ENCODE measurements at regions not wholly inside any gene's neighbourhood (a gene's known extent, or its start where the extent isn't known, plus 50 kb on each side); places are given as distances from the start of the nearest gene placed in this dataset.

DNA sequence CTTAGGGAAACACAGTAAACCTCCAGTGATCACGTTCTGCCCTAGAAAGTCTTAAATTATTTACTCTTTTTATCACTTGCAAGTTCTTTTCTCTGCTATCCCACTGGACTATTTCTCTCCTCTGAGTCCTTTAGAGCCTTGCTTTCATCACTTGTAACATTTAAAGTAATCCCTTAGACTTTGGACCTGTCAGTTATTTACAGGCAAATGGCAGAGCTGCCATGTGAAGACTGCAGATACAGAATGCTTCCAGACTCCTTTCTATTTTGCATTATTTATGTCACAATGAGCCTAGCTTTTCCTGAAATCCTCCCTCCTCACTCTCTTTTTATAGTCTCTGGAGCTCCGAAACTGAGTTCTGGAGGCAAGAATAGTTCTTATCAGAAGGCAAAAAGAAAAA lies 325.6 kb upstream of the TRIB2 start:
- no peak for DNase-seq (ENCODE audit: extremely low read depth, low read depth)
- TF ChIP-seq, protein P1, sequence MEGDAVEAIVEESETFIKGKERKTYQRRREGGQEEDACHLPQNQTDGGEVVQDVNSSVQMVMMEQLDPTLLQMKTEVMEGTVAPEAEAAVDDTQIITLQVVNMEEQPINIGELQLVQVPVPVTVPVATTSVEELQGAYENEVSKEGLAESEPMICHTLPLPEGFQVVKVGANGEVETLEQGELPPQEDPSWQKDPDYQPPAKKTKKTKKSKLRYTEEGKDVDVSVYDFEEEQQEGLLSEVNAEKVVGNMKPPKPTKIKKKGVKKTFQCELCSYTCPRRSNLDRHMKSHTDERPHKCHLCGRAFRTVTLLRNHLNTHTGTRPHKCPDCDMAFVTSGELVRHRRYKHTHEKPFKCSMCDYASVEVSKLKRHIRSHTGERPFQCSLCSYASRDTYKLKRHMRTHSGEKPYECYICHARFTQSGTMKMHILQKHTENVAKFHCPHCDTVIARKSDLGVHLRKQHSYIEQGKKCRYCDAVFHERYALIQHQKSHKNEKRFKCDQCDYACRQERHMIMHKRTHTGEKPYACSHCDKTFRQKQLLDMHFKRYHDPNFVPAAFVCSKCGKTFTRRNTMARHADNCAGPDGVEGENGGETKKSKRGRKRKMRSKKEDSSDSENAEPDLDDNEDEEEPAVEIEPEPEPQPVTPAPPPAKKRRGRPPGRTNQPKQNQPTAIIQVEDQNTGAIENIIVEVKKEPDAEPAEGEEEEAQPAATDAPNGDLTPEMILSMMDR (IDR thresholded peaks at IDR 0.05; ENCODE audit: low read depth, low read length), result no peak

DNA sequence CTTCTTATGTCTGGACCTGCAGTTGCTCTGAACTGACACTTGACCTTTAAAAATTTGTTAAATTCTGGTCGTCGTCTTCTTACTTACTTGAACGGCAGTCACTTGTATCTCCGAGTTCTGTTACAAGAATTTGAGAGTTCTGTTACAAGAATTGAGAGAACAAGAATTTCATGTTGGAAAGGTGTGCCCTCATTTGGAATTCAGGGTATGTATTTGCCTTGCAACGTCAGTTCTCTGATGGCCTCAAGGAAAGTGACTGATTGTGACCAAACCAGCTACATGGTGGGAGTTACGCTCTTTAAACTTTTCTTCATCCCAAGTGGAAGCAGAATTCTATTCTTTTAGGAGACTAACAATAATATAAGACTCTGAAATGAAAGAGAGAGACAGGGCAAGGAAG lies 320.0 kb upstream of the TRIB2 start:
- TF ChIP-seq, protein P1 (IDR thresholded peaks at IDR 0.05; ENCODE audit: low read depth, low read length), result no peak
- DNase-seq (ENCODE audit: extremely low read depth, low read depth), result no peak

DNA sequence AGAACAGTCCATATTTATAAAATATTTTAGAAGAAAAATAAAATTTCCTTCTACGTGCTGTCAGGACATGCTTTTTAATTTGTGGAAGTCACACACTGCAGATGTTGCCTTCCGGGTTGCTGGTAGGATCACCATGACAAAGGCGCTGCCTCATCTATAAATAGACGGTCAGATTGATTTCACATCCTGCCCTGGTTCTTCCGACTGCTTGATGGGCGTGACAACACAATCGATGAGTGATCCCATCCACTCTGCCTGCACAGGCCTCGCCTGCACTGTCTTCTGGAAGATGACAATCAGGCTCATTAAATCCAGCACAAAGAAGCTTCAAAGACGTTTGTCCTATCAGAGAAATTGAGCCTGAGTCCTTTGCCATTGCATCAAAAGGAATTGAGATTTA lies 318.9 kb upstream of the TRIB2 start:
- DNase-seq (ENCODE audit: extremely low read depth, low read depth), result no peak
- TF ChIP-seq, protein P1 (IDR thresholded peaks at IDR 0.05; ENCODE audit: low read depth, low read length), result no peak

DNA sequence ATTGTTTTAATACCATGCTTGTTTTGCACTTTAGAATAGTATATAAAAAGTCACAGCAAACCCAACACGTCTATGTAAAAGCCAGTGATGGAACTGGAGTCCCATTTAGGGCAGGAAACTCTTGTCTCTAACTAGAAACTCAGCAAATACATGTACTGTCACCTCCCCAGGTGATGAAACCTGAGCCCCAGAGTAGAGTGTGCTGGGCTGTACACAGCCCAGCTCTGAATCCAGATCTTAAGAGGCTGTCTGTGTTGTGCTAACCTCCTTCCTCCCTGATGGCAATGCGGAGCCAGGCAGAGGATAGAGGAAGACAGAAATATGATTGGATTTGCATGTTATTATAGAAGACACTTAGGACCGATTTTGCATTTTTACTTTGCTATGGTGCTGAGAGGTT lies 317.5 kb upstream of the TRIB2 start:
- DNase-seq (ENCODE audit: extremely low read depth, low read depth), result no peak
- TF ChIP-seq, protein P1 (IDR thresholded peaks at IDR 0.05; ENCODE audit: low read depth, low read length), result no peak

DNA sequence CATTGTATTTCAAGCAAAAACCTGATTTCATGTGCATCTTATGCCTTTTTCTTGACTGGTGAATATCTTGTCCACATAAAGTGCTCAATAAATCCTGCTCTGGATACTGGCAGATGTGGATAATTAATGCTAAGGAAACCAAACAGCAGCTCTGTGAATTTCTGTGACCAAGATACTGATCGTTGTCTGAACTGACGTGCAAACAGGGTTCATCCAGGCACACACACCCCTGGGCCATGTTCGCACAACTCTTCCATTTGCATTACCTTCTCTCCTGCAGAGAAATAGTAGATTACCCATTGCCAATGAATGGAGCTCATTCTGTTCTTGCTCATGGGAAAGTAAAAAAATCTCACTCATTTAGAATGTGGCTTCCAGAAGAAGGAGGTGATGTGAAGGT lies 316.2 kb upstream of the TRIB2 start:
- TF ChIP-seq, protein P1 (IDR thresholded peaks at IDR 0.05; ENCODE audit: low read depth, low read length), result no peak
- no peak for DNase-seq (ENCODE audit: extremely low read depth, low read depth)

DNA sequence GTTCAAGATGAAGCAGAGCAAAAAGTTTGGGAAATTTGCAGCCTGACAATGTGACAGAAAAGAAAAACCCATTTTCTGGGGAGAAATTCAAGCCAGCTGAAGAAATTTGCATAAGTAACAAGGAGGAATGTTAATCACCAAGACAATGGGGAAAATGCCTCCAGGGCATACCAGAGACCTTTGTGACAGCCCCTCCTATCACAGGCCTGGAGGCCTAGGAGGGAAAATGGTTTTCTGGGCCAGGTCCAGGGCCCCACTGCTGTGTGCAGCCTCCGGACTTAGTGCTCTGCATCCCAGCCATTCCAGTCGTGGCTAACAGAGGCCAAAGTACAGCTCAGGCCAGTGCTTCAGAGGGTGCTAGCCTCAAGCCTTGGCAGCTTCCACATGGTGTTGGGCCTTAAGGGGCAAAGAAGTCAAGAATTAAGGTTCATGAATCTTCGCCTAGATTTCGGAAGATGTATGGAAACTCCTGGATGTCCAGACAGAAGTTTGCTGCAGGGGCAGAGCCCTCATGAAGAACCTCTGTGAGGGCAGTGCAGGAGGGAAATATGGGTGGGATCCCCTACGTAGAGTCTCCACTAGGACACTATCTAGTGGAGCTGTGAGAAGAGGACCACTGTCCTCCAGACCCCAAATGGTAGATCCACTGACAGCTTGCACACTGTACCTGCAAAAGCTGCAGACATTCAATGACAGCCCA lies 314.1 kb upstream of the TRIB2 start:
- TF ChIP-seq, protein P1 (IDR thresholded peaks at IDR 0.05; ENCODE audit: low read depth, low read length), result no peak
- DNase-seq (ENCODE audit: extremely low read depth, low read depth), result no peak

DNA sequence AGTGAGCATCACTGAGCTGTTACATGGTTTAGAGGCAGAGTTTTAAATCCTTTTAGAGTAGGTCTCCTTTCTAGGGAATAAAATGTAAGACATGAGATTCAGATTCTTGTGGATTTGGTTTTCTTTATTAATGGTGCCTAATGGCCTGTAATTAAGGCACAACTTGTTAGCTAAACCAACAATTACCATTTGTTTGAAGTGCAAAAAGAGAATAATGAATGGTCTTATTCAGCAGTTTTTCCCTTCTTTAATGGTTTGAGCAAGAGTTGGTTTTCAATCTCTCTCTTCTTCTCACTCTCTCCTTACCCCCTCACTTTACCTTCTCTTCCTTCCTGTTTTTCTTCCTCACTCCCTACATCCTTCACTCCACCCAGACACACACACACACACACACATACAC lies 312.2 kb upstream of the TRIB2 start:
- TF ChIP-seq, protein P1 (IDR thresholded peaks at IDR 0.05; ENCODE audit: low read depth, low read length), result no peak
- DNase-seq (ENCODE audit: extremely low read depth, low read depth), result no peak

Data from AG09319 (cell line).